ENCODE measurements at regions not wholly inside any gene's neighbourhood (a gene's known extent, or its start where the extent isn't known, plus 50 kb on each side); places are given as distances from the start of the nearest gene placed in this dataset.
"Not testable (repeated sequence)": the region's sequence is repeated elsewhere in the genome, so short reads cannot be mapped to it uniquely, and the experiment has no call there.

GRCh38 chr9:87375397-87376073 lies 122.1 kb upstream of the DAPK1 start:
- no peak for DNase-seq (ENCODE audit: low read depth)

- DNase-seq (ENCODE audit: low read depth) = no peak
Observed at GRCh38 chr9:87378676-87379075, 119.0 kb upstream of the DAPK1 start.

- no peak for DNase-seq (ENCODE audit: low read depth)
Observed at GRCh38 chr9:87379300-87379699, 118.4 kb upstream of the DAPK1 start.

- DNase-seq (ENCODE audit: low read depth) = peak; percentile 47
Observed at GRCh38 chr9:87381050-87381711, 116.5 kb upstream of the DAPK1 start.

GRCh38 chr9:87381746-87382145 lies 115.9 kb upstream of the DAPK1 start:
- no peak for DNase-seq (ENCODE audit: low read depth)

- DNase-seq (ENCODE audit: low read depth) = peak; percentile 66
Observed at GRCh38 chr9:87382900-87383299, 114.8 kb upstream of the DAPK1 start.

- peak; percentile 14 for DNase-seq (ENCODE audit: low read depth)
Observed at GRCh38 chr9:87383344-87384150, 114.1 kb upstream of the DAPK1 start.

GRCh38 chr9:87386490-87387025 lies 111.1 kb upstream of the DAPK1 start:
- no peak for DNase-seq (ENCODE audit: low read depth)

GRCh38 chr9:87387351-87388011 lies 110.2 kb upstream of the DAPK1 start:
- DNase-seq (ENCODE audit: low read depth) = no peak

- not testable (repeated sequence) for DNase-seq (ENCODE audit: low read depth)
Observed at GRCh38 chr9:87388708-87389107, 109.0 kb upstream of the DAPK1 start.

GRCh38 chr9:87389936-87390335 lies 107.7 kb upstream of the DAPK1 start:
- no peak for DNase-seq (ENCODE audit: low read depth)

GRCh38 chr9:87390361-87390760 lies 107.3 kb upstream of the DAPK1 start:
- DNase-seq (ENCODE audit: low read depth) = no peak

GRCh38 chr9:87392086-87392485 lies 105.6 kb upstream of the DAPK1 start:
- no peak for DNase-seq (ENCODE audit: low read depth)

- DNase-seq (ENCODE audit: low read depth) = no peak
Observed at GRCh38 chr9:87393706-87394230, 103.9 kb upstream of the DAPK1 start.

- DNase-seq (ENCODE audit: low read depth) = no peak
Observed at GRCh38 chr9:87395804-87396479, 101.7 kb upstream of the DAPK1 start.

- DNase-seq (ENCODE audit: low read depth) = no peak
Observed at GRCh38 chr9:87401681-87402080, 96.0 kb upstream of the DAPK1 start.

GRCh38 chr9:87402537-87402936 lies 95.1 kb upstream of the DAPK1 start:
- no peak for DNase-seq (ENCODE audit: low read depth)

- peak; percentile 10 for DNase-seq (ENCODE audit: low read depth)
Observed at GRCh38 chr9:87405677-87406542, 91.8 kb upstream of the DAPK1 start.

GRCh38 chr9:87406543-87407166 lies 91.0 kb upstream of the DAPK1 start:
- no peak for DNase-seq (ENCODE audit: low read depth)
